GM23338 (cell line): ENCODE measurements at regions not wholly inside any gene's neighbourhood (a gene's known extent, or its start where the extent isn't known, plus 50 kb on each side); places are given as distances from the start of the nearest gene placed in this dataset.

Experiments used
- ATAC-seq: fragments of 200-7000 bp; cut with Tn5 transposase; 3 replicates; pipeline ENCODE4 v1.9.1; 2020
- DNase-seq: peaks from one replicate; pipeline ENCODE4 v3.0.0-alpha.2; 2015; ENCODE audit warnings: low spot score
- H2AFZ ChIP-seq: fragments of 200-600 bp; sonication (generic); 2 replicates; pipeline ENCODE4 v1.8.0; 2016; ENCODE audit warnings: antibody characterized with exemption, mild to moderate bottlenecking, moderate library complexity
- H3F3A ChIP-seq: fragments of 200-600 bp; sonication (generic); replicated peaks from 2 replicates; pipeline ENCODE4 v1.8.0; 2017; ENCODE audit warnings: antibody characterized with exemption, mixed run types, low read depth
- H3K27ac ChIP-seq: fragments of 200-600 bp; sonication (generic); 2 replicates; pipeline ENCODE4 v1.6.1; 2016; ENCODE audit warnings: low read depth
- H3K27me3 ChIP-seq: fragments of 200-600 bp; sonication (generic); 2 replicates; pipeline ENCODE4 v1.8.0; 2016; ENCODE audit warnings: mild to moderate bottlenecking, mixed run types, moderate library complexity; ENCODE audit not compliant: insufficient read depth
- H3K36me3 ChIP-seq: fragments of 200-600 bp; sonication (generic); 2 replicates; pipeline ENCODE4 v1.8.0; 2016; ENCODE audit warnings: mild to moderate bottlenecking; ENCODE audit not compliant: insufficient read depth
- H3K4me1 ChIP-seq: fragments of 200-600 bp; sonication (generic); 2 replicates; pipeline ENCODE4 v1.8.0; 2016; ENCODE audit warnings: mild to moderate bottlenecking, moderate library complexity; ENCODE audit not compliant: insufficient read depth
- H3K4me2 ChIP-seq: fragments of 200-600 bp; sonication (generic); 2 replicates; pipeline ENCODE4 v1.7.1; 2017; ENCODE audit warnings: mixed run types
- H3K4me3 ChIP-seq: fragments of 200-600 bp; sonication (generic); 2 replicates; pipeline ENCODE4 v1.6.1; 2016; ENCODE audit warnings: mixed run types
- H3K79me2 ChIP-seq: fragments of 200-600 bp; sonication (generic); replicated peaks from 2 replicates; pipeline ENCODE4 v1.8.0; 2017; ENCODE audit warnings: mild to moderate bottlenecking; ENCODE audit not compliant: insufficient read depth
- H3K9me2 ChIP-seq: fragments of 200-600 bp; sonication (generic); 2 replicates; pipeline ENCODE4 v1.8.0; 2017; ENCODE audit not compliant: insufficient read depth
- H4K20me1 ChIP-seq: fragments of 200-600 bp; sonication (generic); replicated peaks from 2 replicates; pipeline ENCODE4 v1.8.0; 2017; ENCODE audit warnings: mild to moderate bottlenecking; ENCODE audit not compliant: insufficient read depth
- H3K27ac Mint-ChIP-seq: 2 replicates; pipeline ENCODE4 v1.8.0; 2020; ENCODE audit warnings: inconsistent platforms, mild to moderate bottlenecking, moderate library complexity, mixed read lengths
- H3K27me3 Mint-ChIP-seq: 3 replicates; pipeline ENCODE4 v1.8.0; 2022; ENCODE audit warnings: low read depth, mild to moderate bottlenecking, moderate library complexity, mixed read lengths, inconsistent platforms; ENCODE audit not compliant: insufficient read depth, poor library complexity
- H3K36me3 Mint-ChIP-seq: 3 replicates; pipeline ENCODE4 v1.8.0; 2021; ENCODE audit warnings: low read depth, mild to moderate bottlenecking, inconsistent platforms, moderate library complexity, mixed read lengths
- H3K4me1 Mint-ChIP-seq: 3 replicates; pipeline ENCODE4 v1.8.0; 2020; ENCODE audit warnings: mild to moderate bottlenecking, inconsistent platforms, mixed read lengths
- H3K4me3 Mint-ChIP-seq: 3 replicates; pipeline ENCODE4 v1.8.0; 2021; ENCODE audit warnings: moderate library complexity, mild to moderate bottlenecking, inconsistent platforms, mixed read lengths
- H3K9me3 Mint-ChIP-seq: 3 replicates; pipeline ENCODE4 v1.8.0; 2020; ENCODE audit warnings: moderate library complexity, mild to moderate bottlenecking, inconsistent platforms, mixed read lengths
- CREB1 ChIP-seq: fragments of 250-450 bp; sonication (Bioruptor Pico); IDR thresholded peaks from 2 replicates; pipeline ENCODE4 v1.5.0; 2020; ENCODE audit warnings: low read depth, mild to moderate bottlenecking, moderate library complexity
- ETS1 ChIP-seq: IDR thresholded peaks from 2 replicates; pipeline ENCODE4 v1.6.1; 2016; ENCODE audit warnings: antibody characterized with exemption
- EZH2phosphoT487 ChIP-seq: fragments of 200-600 bp; sonication (generic); IDR thresholded peaks from one replicate; pipeline ENCODE4 v1.8.1; 2018; ENCODE audit warnings: antibody characterized with exemption; ENCODE audit not compliant: unreplicated experiment
- JUNB ChIP-seq: IDR thresholded peaks from one replicate; pipeline ENCODE4 v1.6.1; 2016; ENCODE audit warnings: antibody characterized with exemption; ENCODE audit not compliant: unreplicated experiment
- NANOG ChIP-seq: IDR thresholded peaks from 2 replicates; pipeline ENCODE4 v1.6.1; 2016; ENCODE audit warnings: antibody characterized with exemption, borderline replicate concordance
- POLR2AphosphoS5 ChIP-seq: IDR thresholded peaks from 2 replicates; pipeline ENCODE4 v1.6.1; 2016; ENCODE audit warnings: antibody characterized with exemption, low read depth
- REST ChIP-seq: IDR thresholded peaks from one replicate; pipeline ENCODE4 v1.6.1; 2018; ENCODE audit warnings: antibody characterized with exemption; ENCODE audit not compliant: unreplicated experiment
- STAT1 ChIP-seq: IDR thresholded peaks from one replicate; pipeline ENCODE4 v1.6.1; 2016; ENCODE audit warnings: antibody characterized with exemption; ENCODE audit not compliant: unreplicated experiment
- ZNF114 ChIP-seq: fragments of 250-450 bp; sonication (Bioruptor Pico); IDR thresholded peaks from 2 replicates; pipeline ENCODE4 v1.5.0; 2020; ENCODE audit warnings: mild to moderate bottlenecking, moderate library complexity
- ZNF331 ChIP-seq: fragments of 250-450 bp; sonication (Bioruptor Pico); IDR thresholded peaks from 2 replicates; pipeline ENCODE4 v1.5.0; 2020; ENCODE audit warnings: low read depth, mild to moderate bottlenecking, moderate library complexity
- TF ChIP-seq, protein P1 (sequence below): fragments of 250-450 bp; sonication (Bioruptor Pico); IDR thresholded peaks from 2 replicates; pipeline ENCODE4 v1.5.0; 2020; ENCODE audit warnings: mild to moderate bottlenecking, moderate library complexity

GRCh38 chr1:163970699-163971098, 588.3 kb upstream of the PBX1 start:
- no peaks in the 10 kb centered on the region for H3K4me1 ChIP-seq
- H3F3A ChIP-seq: no peaks in the 10 kb centered on the region
- no peak overlapping the region for H3K27ac ChIP-seq
- H2AFZ ChIP-seq: no peak overlapping the region
- no peaks in the 10 kb centered on the region for H3K9me2 ChIP-seq
- H3K9me3 Mint-ChIP-seq: no peaks in the 10 kb centered on the region; the same call in 2 of the 3 replicates
- no peaks in the 10 kb centered on the region for H4K20me1 ChIP-seq
- H3K4me3 Mint-ChIP-seq: no peak overlapping the region
- TF ChIP-seq JUNB: no peak
- no peak for TF ChIP-seq ZNF331 (CRISPR knock-in tag)
- no peak for TF ChIP-seq REST
- TF ChIP-seq EZH2phosphoT487: no peak
- TF ChIP-seq, protein P1, sequence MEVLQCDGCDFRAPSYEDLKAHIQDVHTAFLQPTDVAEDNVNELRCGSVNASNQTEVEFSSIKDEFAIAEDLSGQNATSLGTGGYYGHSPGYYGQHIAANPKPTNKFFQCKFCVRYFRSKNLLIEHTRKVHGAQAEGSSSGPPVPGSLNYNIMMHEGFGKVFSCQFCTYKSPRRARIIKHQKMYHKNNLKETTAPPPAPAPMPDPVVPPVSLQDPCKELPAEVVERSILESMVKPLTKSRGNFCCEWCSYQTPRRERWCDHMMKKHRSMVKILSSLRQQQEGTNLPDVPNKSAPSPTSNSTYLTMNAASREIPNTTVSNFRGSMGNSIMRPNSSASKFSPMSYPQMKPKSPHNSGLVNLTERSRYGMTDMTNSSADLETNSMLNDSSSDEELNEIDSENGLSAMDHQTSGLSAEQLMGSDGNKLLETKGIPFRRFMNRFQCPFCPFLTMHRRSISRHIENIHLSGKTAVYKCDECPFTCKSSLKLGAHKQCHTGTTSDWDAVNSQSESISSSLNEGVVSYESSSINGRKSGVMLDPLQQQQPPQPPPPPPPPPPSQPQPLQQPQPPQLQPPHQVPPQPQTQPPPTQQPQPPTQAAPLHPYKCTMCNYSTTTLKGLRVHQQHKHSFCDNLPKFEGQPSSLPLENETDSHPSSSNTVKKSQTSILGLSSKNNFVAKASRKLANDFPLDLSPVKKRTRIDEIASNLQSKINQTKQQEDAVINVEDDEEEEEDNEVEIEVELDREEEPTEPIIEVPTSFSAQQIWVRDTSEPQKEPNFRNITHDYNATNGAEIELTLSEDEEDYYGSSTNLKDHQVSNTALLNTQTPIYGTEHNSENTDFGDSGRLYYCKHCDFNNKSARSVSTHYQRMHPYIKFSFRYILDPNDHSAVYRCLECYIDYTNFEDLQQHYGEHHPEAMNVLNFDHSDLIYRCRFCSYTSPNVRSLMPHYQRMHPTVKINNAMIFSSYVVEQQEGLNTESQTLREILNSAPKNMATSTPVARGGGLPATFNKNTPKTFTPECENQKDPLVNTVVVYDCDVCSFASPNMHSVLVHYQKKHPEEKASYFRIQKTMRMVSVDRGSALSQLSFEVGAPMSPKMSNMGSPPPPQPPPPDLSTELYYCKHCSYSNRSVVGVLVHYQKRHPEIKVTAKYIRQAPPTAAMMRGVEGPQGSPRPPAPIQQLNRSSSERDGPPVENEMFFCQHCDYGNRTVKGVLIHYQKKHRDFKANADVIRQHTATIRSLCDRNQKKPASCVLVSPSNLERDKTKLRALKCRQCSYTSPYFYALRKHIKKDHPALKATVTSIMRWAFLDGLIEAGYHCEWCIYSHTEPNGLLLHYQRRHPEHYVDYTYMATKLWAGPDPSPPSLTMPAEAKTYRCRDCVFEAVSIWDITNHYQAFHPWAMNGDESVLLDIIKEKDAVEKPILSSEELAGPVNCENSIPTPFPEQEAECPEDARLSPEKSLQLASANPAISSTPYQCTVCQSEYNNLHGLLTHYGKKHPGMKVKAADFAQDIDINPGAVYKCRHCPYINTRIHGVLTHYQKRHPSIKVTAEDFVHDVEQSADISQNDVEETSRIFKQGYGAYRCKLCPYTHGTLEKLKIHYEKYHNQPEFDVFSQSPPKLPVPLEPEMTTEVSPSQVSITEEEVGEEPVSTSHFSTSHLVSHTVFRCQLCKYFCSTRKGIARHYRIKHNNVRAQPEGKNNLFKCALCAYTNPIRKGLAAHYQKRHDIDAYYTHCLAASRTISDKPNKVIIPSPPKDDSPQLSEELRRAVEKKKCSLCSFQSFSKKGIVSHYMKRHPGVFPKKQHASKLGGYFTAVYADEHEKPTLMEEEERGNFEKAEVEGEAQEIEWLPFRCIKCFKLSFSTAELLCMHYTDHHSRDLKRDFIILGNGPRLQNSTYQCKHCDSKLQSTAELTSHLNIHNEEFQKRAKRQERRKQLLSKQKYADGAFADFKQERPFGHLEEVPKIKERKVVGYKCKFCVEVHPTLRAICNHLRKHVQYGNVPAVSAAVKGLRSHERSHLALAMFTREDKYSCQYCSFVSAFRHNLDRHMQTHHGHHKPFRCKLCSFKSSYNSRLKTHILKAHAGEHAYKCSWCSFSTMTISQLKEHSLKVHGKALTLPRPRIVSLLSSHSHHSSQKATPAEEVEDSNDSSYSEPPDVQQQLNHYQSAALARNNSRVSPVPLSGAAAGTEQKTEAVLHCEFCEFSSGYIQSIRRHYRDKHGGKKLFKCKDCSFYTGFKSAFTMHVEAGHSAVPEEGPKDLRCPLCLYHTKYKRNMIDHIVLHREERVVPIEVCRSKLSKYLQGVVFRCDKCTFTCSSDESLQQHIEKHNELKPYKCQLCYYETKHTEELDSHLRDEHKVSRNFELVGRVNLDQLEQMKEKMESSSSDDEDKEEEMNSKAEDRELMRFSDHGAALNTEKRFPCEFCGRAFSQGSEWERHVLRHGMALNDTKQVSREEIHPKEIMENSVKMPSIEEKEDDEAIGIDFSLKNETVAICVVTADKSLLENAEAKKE (CRISPR knock-in tag): no peak
- TF ChIP-seq ETS1: no peak
- no peak for TF ChIP-seq STAT1
- no peak for TF ChIP-seq POLR2AphosphoS5
- TF ChIP-seq CREB1: no peak
- no peak for TF ChIP-seq NANOG
- TF ChIP-seq ZNF114 (CRISPR knock-in tag): no peak
- no peaks in the 10 kb centered on the region for H3K36me3 ChIP-seq
- no peaks in the 10 kb centered on the region for H3K79me2 ChIP-seq
- no peak overlapping the region for H3K27ac Mint-ChIP-seq
- no peak overlapping the region for H3K4me2 ChIP-seq
- DNase-seq (no peak), ATAC-seq (no peak)
- peaks cover 3% of the 10 kb centered on the region; the same call in 1 of the 3 replicates for H3K4me1 Mint-ChIP-seq
- H3K36me3 Mint-ChIP-seq: no peaks in the 10 kb centered on the region; the same call in 2 of the 3 replicates
- no peaks in the 10 kb centered on the region for H3K27me3 Mint-ChIP-seq
- H3K27me3 ChIP-seq: no peaks in the 10 kb centered on the region
- no peak overlapping the region for H3K4me3 ChIP-seq
